ENCODE measurements at regions not wholly inside any gene's neighbourhood (a gene's known extent, or its start where the extent isn't known, plus 50 kb on each side); places are given as distances from the start of the nearest gene placed in this dataset.

- Histone ChIP-seq H3K27me3 (replicated peaks; ENCODE audit: insufficient read depth, low read depth, low read length, poor library complexity) (no peaks in the 10 kb centered on the region), H3K4me3 (ENCODE audit: low read depth, low read length, poor library complexity, severe bottlenecking) (no peak overlapping the region), H3K4me1 (ENCODE audit: insufficient read depth, low read length, poor library complexity, severe bottlenecking) (no peaks in the 10 kb centered on the region), H3K27ac (ENCODE audit: low read depth, low read length, poor library complexity, severe bottlenecking) (no peak overlapping the region), H3K9me3 (ENCODE audit: low read depth, low read length, poor library complexity, severe bottlenecking) (peaks cover 12% of the 10 kb centered on the region), H3K36me3 (ENCODE audit: insufficient read depth, low read length, poor library complexity, severe bottlenecking) (no peaks in the 10 kb centered on the region)
- ChIA-PET POLR2A (ENCODE audit: low non-redundant PET) (no interaction called here), CTCF (no interaction called here)
- no TSS peak for BruUV-seq (replicated peaks)
- no peak for TF ChIP-seq CTCF (conservative IDR thresholded peaks at IDR 0.05; ENCODE audit: low read depth, low read length)
- no peak for TF ChIP-seq EZH2 (IDR thresholded peaks at IDR 0.05; ENCODE audit: borderline replicate concordance, low read depth, low read length, poor library complexity, severe bottlenecking)
- DNase-seq (ENCODE audit: low spot score) = no peak
- intact Hi-C loops (cut with micrococcal nuclease; ENCODE audit: unreplicated experiment) = no loop called here
These were observed 321.6 kb downstream of the TFAP2A start for GRCh38 chr6:10093282-10093681.

- no peaks in the 10 kb centered on the region for H3K9me3 ChIP-seq (ENCODE audit: low read depth, low read length, poor library complexity, severe bottlenecking)
- TF ChIP-seq CTCF (conservative IDR thresholded peaks at IDR 0.05; ENCODE audit: low read depth, low read length) (peak; percentile 26; the same call in 1 of the 2 replicates), EZH2 (IDR thresholded peaks at IDR 0.05; ENCODE audit: borderline replicate concordance, low read depth, low read length, poor library complexity, severe bottlenecking) (no peak)
- ChIA-PET CTCF (interaction anchor here (1.2 kb wide), 1 partner anchor 346 kb away, joined by 4 read pairs; no protein-coding TSS in a partner anchor), POLR2A (ENCODE audit: low non-redundant PET) (no interaction called here)
- peaks cover 6% of the 10 kb centered on the region for H3K4me1 ChIP-seq (ENCODE audit: insufficient read depth, low read length, poor library complexity, severe bottlenecking)
- peaks cover 6% of the 10 kb centered on the region for H3K27me3 ChIP-seq (replicated peaks; ENCODE audit: insufficient read depth, low read depth, low read length, poor library complexity)
- H3K27ac ChIP-seq (ENCODE audit: low read depth, low read length, poor library complexity, severe bottlenecking) = no peak overlapping the region
- no TSS peak for BruUV-seq (replicated peaks)
- no peak overlapping the region for H3K4me3 ChIP-seq (ENCODE audit: low read depth, low read length, poor library complexity, severe bottlenecking)
- no peaks in the 10 kb centered on the region for H3K36me3 ChIP-seq (ENCODE audit: insufficient read depth, low read length, poor library complexity, severe bottlenecking)
- peak; percentile 32 for DNase-seq (ENCODE audit: low spot score)
- intact Hi-C loops (cut with micrococcal nuclease; ENCODE audit: unreplicated experiment) = no loop called here
These were observed 330.5 kb downstream of the TFAP2A start for GRCh38 chr6:10084111-10084986.

- BruUV-seq (replicated peaks) = no TSS peak
- Histone ChIP-seq H3K27ac (ENCODE audit: low read depth, low read length, poor library complexity, severe bottlenecking) (no peak overlapping the region), H3K9me3 (ENCODE audit: low read depth, low read length, poor library complexity, severe bottlenecking) (no peaks in the 10 kb centered on the region), H3K4me3 (ENCODE audit: low read depth, low read length, poor library complexity, severe bottlenecking) (no peak overlapping the region), H3K36me3 (ENCODE audit: insufficient read depth, low read length, poor library complexity, severe bottlenecking) (no peaks in the 10 kb centered on the region), H3K4me1 (ENCODE audit: insufficient read depth, low read length, poor library complexity, severe bottlenecking) (peaks cover 19% of the 10 kb centered on the region), H3K27me3 (replicated peaks; ENCODE audit: insufficient read depth, low read depth, low read length, poor library complexity) (peaks cover 6% of the 10 kb centered on the region)
- DNase-seq (ENCODE audit: low spot score) = no peak
- TF ChIP-seq EZH2 (IDR thresholded peaks at IDR 0.05; ENCODE audit: borderline replicate concordance, low read depth, low read length, poor library complexity, severe bottlenecking) (no peak), CTCF (conservative IDR thresholded peaks at IDR 0.05; ENCODE audit: low read depth, low read length) (no peak)
- ChIA-PET CTCF (interaction anchor here (1.0 kb wide), 1 partner anchor 58 kb away, joined by 4 read pairs; no protein-coding TSS in a partner anchor), POLR2A (ENCODE audit: low non-redundant PET) (no interaction called here)
- intact Hi-C loops (cut with micrococcal nuclease; ENCODE audit: unreplicated experiment) = no loop called here
These were observed 332.5 kb downstream of the TFAP2A start for GRCh38 chr6:10082385-10082784.

Data from A673 (cell line).